ENCODE measurements at regions not wholly inside any gene's neighbourhood (a gene's known extent, or its start where the extent isn't known, plus 50 kb on each side); places are given as distances from the start of the nearest gene placed in this dataset.

- DNase-seq (ENCODE audit: low read depth in 1 of 2, low spot score in 2 of 2) = peak in 1 of 2 experiments; percentile 34
- H3K27ac ChIP-seq = no peak overlapping the region
Observed at GRCh38 chr17:72175787-72176515, 55.1 kb downstream of the SOX9 start.

GRCh38 chr17:72176516-72176851 lies 55.7 kb downstream of the SOX9 start:
- Histone ChIP-seq H3K36me3 (no peaks in the 10 kb centered on the region), H3K4me1 (replicated peaks) (no peaks in the 10 kb centered on the region; the same call in 1 of the 2 replicates), H3K27ac (no peak overlapping the region), H3K27me3 (replicated peaks) (no peaks in the 10 kb centered on the region), H3K4me3 (no peak overlapping the region), H3K9me3 (replicated peaks) (no peaks in the 10 kb centered on the region)
- no peak for DNase-seq (ENCODE audit: low read depth in 1 of 2, low spot score in 2 of 2)

More at GRCh38 chr17:72175787-72176515, 55.1 kb downstream of the SOX9 start:
- Histone ChIP-seq H3K9me3 (replicated peaks) (no peaks in the 10 kb centered on the region), H3K4me3 (no peak overlapping the region), H3K27me3 (replicated peaks) (no peaks in the 10 kb centered on the region), H3K4me1 (replicated peaks) (no peaks in the 10 kb centered on the region; the same call in 1 of the 2 replicates), H3K36me3 (no peaks in the 10 kb centered on the region)

GRCh38 chr17:72176951-72177660 lies 56.3 kb downstream of the SOX9 start:
- peak in 1 of 2 experiments; percentile 33 for DNase-seq (ENCODE audit: low read depth in 1 of 2, low spot score in 2 of 2)
- Histone ChIP-seq H3K27ac (no peak overlapping the region), H3K4me3 (no peak overlapping the region), H3K27me3 (replicated peaks) (no peaks in the 10 kb centered on the region), H3K9me3 (replicated peaks) (no peaks in the 10 kb centered on the region), H3K4me1 (replicated peaks) (no peaks in the 10 kb centered on the region; the same call in 1 of the 2 replicates), H3K36me3 (no peaks in the 10 kb centered on the region)

- H3K4me3 ChIP-seq = no peak overlapping the region
Observed at GRCh38 chr17:72177738-72178137, 56.9 kb downstream of the SOX9 start.

GRCh38 chr17:72182371-72182873 lies 61.6 kb downstream of the SOX9 start:
- Histone ChIP-seq H3K9me3 (replicated peaks) (no peaks in the 10 kb centered on the region), H3K4me1 (replicated peaks) (no peaks in the 10 kb centered on the region), H3K4me3 (no peak overlapping the region), H3K27me3 (replicated peaks) (no peaks in the 10 kb centered on the region), H3K36me3 (no peaks in the 10 kb centered on the region), H3K27ac (no peak overlapping the region)
- DNase-seq (ENCODE audit: low read depth in 1 of 2, low spot score in 2 of 2) = no peak

More at GRCh38 chr17:72177738-72178137, 56.9 kb downstream of the SOX9 start:
- no peaks in the 10 kb centered on the region for H3K36me3 ChIP-seq
- no peaks in the 10 kb centered on the region; the same call in 1 of the 2 replicates for H3K4me1 ChIP-seq (replicated peaks)
- H3K27ac ChIP-seq = no peak overlapping the region
- H3K9me3 ChIP-seq (replicated peaks) = no peaks in the 10 kb centered on the region
- H3K27me3 ChIP-seq (replicated peaks) = no peaks in the 10 kb centered on the region
- no peak for DNase-seq (ENCODE audit: low read depth in 1 of 2, low spot score in 2 of 2)

- Histone ChIP-seq H3K27me3 (replicated peaks) (no peaks in the 10 kb centered on the region), H3K9me3 (replicated peaks) (no peaks in the 10 kb centered on the region), H3K4me1 (replicated peaks) (no peaks in the 10 kb centered on the region), H3K36me3 (no peaks in the 10 kb centered on the region), H3K4me3 (no peak overlapping the region), H3K27ac (no peak overlapping the region)
- no peak for DNase-seq (ENCODE audit: low read depth in 1 of 2, low spot score in 2 of 2)
Observed at GRCh38 chr17:72183194-72183685, 62.4 kb downstream of the SOX9 start.

- DNase-seq (ENCODE audit: low read depth in 1 of 2, low spot score in 2 of 2) = no peak
- Histone ChIP-seq H3K27me3 (replicated peaks) (no peaks in the 10 kb centered on the region), H3K27ac (no peak overlapping the region), H3K9me3 (replicated peaks) (0 out of 2 replicates have a peak, but pooled peaks cover 4% of the 10 kb centered on the region), H3K4me3 (no peak overlapping the region), H3K4me1 (replicated peaks) (no peaks in the 10 kb centered on the region), H3K36me3 (no peaks in the 10 kb centered on the region)
Observed at GRCh38 chr17:72184805-72185204, 64.0 kb downstream of the SOX9 start.

GRCh38 chr17:72185564-72185963 lies 64.7 kb downstream of the SOX9 start:
- no peak overlapping the region for H3K4me3 ChIP-seq
- no peaks in the 10 kb centered on the region for H3K27me3 ChIP-seq (replicated peaks)
- DNase-seq (ENCODE audit: low read depth in 1 of 2, low spot score in 2 of 2) = no peak
- H3K4me1 ChIP-seq (replicated peaks) = no peaks in the 10 kb centered on the region
- H3K9me3 ChIP-seq (replicated peaks) = 0 out of 2 replicates have a peak, but pooled peaks cover 4% of the 10 kb centered on the region
- no peak overlapping the region for H3K27ac ChIP-seq
- H3K36me3 ChIP-seq = no peaks in the 10 kb centered on the region

- Histone ChIP-seq H3K27me3 (replicated peaks) (no peaks in the 10 kb centered on the region), H3K9me3 (replicated peaks) (0 out of 2 replicates have a peak, but pooled peaks cover 4% of the 10 kb centered on the region), H3K36me3 (no peaks in the 10 kb centered on the region), H3K4me3 (no peak overlapping the region), H3K4me1 (replicated peaks) (no peaks in the 10 kb centered on the region), H3K27ac (no peak overlapping the region)
- no peak for DNase-seq (ENCODE audit: low read depth in 1 of 2, low spot score in 2 of 2)
Observed at GRCh38 chr17:72187556-72187955, 66.7 kb downstream of the SOX9 start.

- H3K9me3 ChIP-seq (replicated peaks) = 0 out of 2 replicates have a peak, but pooled peaks cover 4% of the 10 kb centered on the region
Observed at GRCh38 chr17:72188801-72189200, 68.0 kb downstream of the SOX9 start.

GRCh38 chr17:72189768-72190593 lies 69.2 kb downstream of the SOX9 start:
- H3K27me3 ChIP-seq (replicated peaks) = no peaks in the 10 kb centered on the region
- no peaks in the 10 kb centered on the region for H3K4me1 ChIP-seq (replicated peaks)
- H3K27ac ChIP-seq = no peak overlapping the region
- H3K36me3 ChIP-seq = no peaks in the 10 kb centered on the region
- no peak for DNase-seq (ENCODE audit: low read depth in 1 of 2, low spot score in 2 of 2)
- no peak overlapping the region for H3K4me3 ChIP-seq
- 0 out of 2 replicates have a peak, but pooled peaks cover 4% of the 10 kb centered on the region for H3K9me3 ChIP-seq (replicated peaks)

More at GRCh38 chr17:72188801-72189200, 68.0 kb downstream of the SOX9 start:
- Histone ChIP-seq H3K36me3 (no peaks in the 10 kb centered on the region), H3K4me1 (replicated peaks) (no peaks in the 10 kb centered on the region), H3K27ac (no peak overlapping the region), H3K4me3 (no peak overlapping the region), H3K27me3 (replicated peaks) (no peaks in the 10 kb centered on the region)
- DNase-seq (ENCODE audit: low read depth in 1 of 2, low spot score in 2 of 2) = no peak

GRCh38 chr17:72191356-72191755 lies 70.5 kb downstream of the SOX9 start:
- H3K9me3 ChIP-seq (replicated peaks) = 0 out of 2 replicates have a peak, but pooled peaks cover 4% of the 10 kb centered on the region
- no peak overlapping the region for H3K4me3 ChIP-seq
- H3K27me3 ChIP-seq (replicated peaks) = no peaks in the 10 kb centered on the region
- H3K27ac ChIP-seq = no peak overlapping the region
- DNase-seq (ENCODE audit: low read depth in 1 of 2, low spot score in 2 of 2) = no peak
- H3K36me3 ChIP-seq = no peaks in the 10 kb centered on the region
- H3K4me1 ChIP-seq (replicated peaks) = no peaks in the 10 kb centered on the region

Data from SJSA1 (cell line).